WERI-Rb-1 (cell line): ENCODE measurements at regions not wholly inside any gene's neighbourhood (a gene's known extent, or its start where the extent isn't known, plus 50 kb on each side); places are given as distances from the start of the nearest gene placed in this dataset.

Experiments
- DNase-seq: peaks from one replicate; pipeline ENCODE4 v3.0.0-alpha.2; 2020
- H3K27ac ChIP-seq: fragments of 250-450 bp; sonication (Bioruptor Pico); 2 replicates; pipeline ENCODE4 v1.5.1; 2020; ENCODE audit warnings: mild to moderate bottlenecking, moderate library complexity
- H3K27me3 ChIP-seq: fragments of 250-450 bp; sonication (Bioruptor Pico); 2 replicates; pipeline ENCODE4 v1.5.1; 2021; ENCODE audit warnings: mild to moderate bottlenecking, low read depth, moderate library complexity; ENCODE audit not compliant: insufficient read depth, severe bottlenecking
- H3K36me3 ChIP-seq: fragments of 250-450 bp; sonication (Bioruptor Pico); 2 replicates; pipeline ENCODE4 v1.5.1; 2020; ENCODE audit warnings: mild to moderate bottlenecking, moderate library complexity
- H3K4me3 ChIP-seq: 2 replicates; pipeline ENCODE4 v1.5.1; 2011; ENCODE audit warnings: low read depth, mild to moderate bottlenecking, control low read depth, low read length
- H3K9me3 ChIP-seq: fragments of 250-450 bp; sonication (Bioruptor Pico); 2 replicates; pipeline ENCODE4 v1.5.1; 2021; ENCODE audit warnings: mild to moderate bottlenecking, moderate library complexity; ENCODE audit not compliant: severe bottlenecking
- CTCF ChIP-seq: IDR thresholded peaks from 2 replicates; pipeline ENCODE4 v1.5.1; 2011; ENCODE audit warnings: low read depth, mild to moderate bottlenecking, control low read depth, inconsistent platforms, low read length

DNA sequence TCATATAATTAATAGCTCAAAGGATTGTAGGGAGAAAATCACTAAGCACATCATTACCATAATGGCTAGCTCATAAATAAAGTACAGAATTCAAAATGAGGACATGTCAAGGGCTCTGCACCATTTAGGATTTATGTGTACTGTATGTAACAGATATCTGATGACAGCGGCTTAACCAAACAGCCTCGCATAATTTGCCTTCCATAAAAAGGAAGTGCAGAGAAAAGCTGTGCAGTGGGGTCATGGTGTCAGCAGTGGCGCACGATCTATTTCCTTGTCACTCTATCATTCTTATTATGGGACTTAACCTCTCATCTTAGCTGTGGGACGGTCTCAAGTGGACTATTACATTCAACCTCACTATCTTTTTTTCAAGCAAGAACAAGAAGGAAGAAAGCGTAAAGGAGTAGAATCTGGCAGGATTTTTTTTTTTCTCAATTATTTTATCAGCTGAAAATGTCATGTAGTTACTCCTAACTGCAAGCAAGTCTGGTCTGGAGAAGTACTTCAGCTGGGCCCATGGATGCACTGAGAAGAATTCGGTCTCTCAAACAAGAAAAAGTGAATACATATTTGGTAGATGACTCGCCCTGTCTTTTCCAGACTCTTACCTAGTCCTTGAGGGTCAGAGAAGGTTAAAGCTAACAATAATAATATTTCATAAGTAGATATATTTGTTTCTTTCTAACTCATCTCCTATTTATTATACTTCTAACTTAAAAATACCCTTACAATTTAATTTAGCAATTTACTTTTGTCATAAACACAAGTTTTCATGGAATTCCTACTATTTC is 94.6 kb downstream of the COX18 start:
- DNase-seq, result no peak
- Histone ChIP-seq H3K4me3 (no peak overlapping the region), H3K36me3 (no peaks in the 10 kb centered on the region), H3K27ac (no peak overlapping the region), H3K27me3 (no peaks in the 10 kb centered on the region), H3K9me3 (no peaks in the 10 kb centered on the region)
- no peak for TF ChIP-seq CTCF

- no peak for DNase-seq
- Histone ChIP-seq H3K4me3 (no peak overlapping the region), H3K9me3 (no peaks in the 10 kb centered on the region), H3K27ac (no peak overlapping the region), H3K27me3 (no peaks in the 10 kb centered on the region), H3K36me3 (no peaks in the 10 kb centered on the region)
- no peak for TF ChIP-seq CTCF
Observed at GRCh38 chr4:72971572-72971971, 97.9 kb downstream of the COX18 start.

DNA sequence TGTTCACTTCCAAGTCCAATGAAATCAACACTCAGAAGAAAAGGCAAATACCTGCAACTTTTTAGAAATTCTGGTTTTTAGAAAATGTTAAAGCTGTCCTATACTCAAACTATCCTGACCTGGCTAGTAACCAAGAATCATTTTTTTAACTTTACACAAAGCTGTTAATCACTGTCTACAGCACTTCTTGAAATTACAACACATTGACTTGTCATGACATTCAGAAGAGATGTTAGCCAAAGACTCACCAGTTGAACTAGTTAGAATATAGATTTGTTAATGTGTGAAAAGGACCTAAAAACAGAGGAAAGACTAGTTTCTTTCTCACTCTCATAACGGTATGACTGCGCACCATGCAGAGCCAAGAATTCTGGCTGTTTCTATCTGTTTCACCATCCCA is 98.8 kb downstream of the COX18 start:
- H3K36me3 ChIP-seq, result no peaks in the 10 kb centered on the region
- DNase-seq, result no peak
- H3K4me3 ChIP-seq, result no peak overlapping the region
- H3K27me3 ChIP-seq, result no peaks in the 10 kb centered on the region
- H3K9me3 ChIP-seq, result no peaks in the 10 kb centered on the region
- H3K27ac ChIP-seq, result no peak overlapping the region
- no peak for TF ChIP-seq CTCF

DNA sequence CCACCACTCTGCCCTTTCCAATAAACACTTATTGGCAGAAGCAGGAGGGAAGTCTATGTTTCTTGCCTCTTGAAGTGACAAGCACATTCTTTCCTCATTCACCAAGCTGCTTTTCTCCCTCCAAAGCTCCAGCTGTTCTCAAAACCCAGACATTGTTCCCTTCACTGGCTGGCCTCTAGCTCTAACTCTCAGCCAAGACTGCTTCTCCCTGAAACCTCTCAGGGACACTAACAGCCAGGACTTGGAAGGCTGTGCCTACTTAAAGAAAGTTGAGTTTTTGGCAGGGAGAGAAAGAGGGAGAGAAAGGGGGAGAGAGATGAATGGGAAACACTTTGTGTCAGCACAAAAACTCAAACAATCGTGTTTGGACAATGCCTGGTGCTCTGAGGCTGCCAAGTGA is 99.5 kb downstream of the COX18 start:
- no peak for DNase-seq
- no peak for TF ChIP-seq CTCF
- H3K36me3 ChIP-seq, result no peaks in the 10 kb centered on the region
- no peak overlapping the region for H3K27ac ChIP-seq
- no peaks in the 10 kb centered on the region for H3K9me3 ChIP-seq
- no peaks in the 10 kb centered on the region for H3K27me3 ChIP-seq
- no peak overlapping the region for H3K4me3 ChIP-seq

GRCh38 chr4:72966652-72967051 is 102.9 kb downstream of the COX18 start:
- H3K27me3 ChIP-seq, result no peaks in the 10 kb centered on the region
- DNase-seq, result no peak
- no peaks in the 10 kb centered on the region for H3K9me3 ChIP-seq
- no peak overlapping the region for H3K4me3 ChIP-seq
- no peak for TF ChIP-seq CTCF
- no peaks in the 10 kb centered on the region for H3K36me3 ChIP-seq
- H3K27ac ChIP-seq, result no peak overlapping the region

DNA sequence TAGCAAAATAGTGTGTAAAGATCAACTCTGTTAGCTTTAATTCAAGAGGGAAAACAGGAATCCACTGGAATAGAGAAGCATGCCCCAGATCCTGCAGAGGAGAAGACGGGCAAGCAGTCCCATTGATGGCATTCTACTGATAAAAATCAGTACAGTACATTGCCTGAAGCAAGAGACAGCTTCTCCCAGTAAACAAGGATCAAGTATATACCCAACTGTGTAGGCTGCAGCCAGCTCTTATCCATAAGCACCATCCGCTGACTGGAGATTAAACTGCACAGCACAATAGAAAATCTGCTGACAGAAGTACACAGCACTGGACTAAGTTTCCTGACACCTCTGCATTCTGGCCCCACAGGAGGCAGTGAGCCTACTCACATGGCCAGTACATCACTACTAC is 110.1 kb downstream of the COX18 start:
- Histone ChIP-seq H3K4me3 (no peak overlapping the region), H3K27me3 (no peaks in the 10 kb centered on the region), H3K36me3 (no peaks in the 10 kb centered on the region), H3K27ac (no peak overlapping the region), H3K9me3 (no peaks in the 10 kb centered on the region)
- no peak for TF ChIP-seq CTCF
- no peak for DNase-seq
